Endothelial cell of umbilical vein (primary cell): ENCODE measurements at regions not wholly inside any gene's neighbourhood (a gene's known extent, or its start where the extent isn't known, plus 50 kb on each side); places are given as distances from the start of the nearest gene placed in this dataset.

ENCODE experiments used
- BruUV-seq: library from RNA; stranded (reverse); fragments of 400-500 nt; replicated peaks from 2 replicates; lab custom pipeline; 2021; lab: Mats Ljungman, UMichigan
- CTCF ChIA-PET: fragments of 300-600, 350-600 bp; sonication (Branson Sonifier 250); formaldehyde crosslinking; loops from one replicate; lab custom pipeline; 2021; ENCODE audit warnings: antibody characterized with exemption, inconsistent platforms; lab: Charles Lee
- POLR2A ChIA-PET: fragments of 300-600, 350-600 bp; sonication (Branson Sonifier 250); formaldehyde crosslinking; loops from one replicate; lab custom pipeline; 2021; ENCODE audit warnings: antibody characterized with exemption, inconsistent platforms; lab: Charles Lee
- DNase-seq: peaks from one replicate; pipeline ENCODE4 v3.0.0-alpha.2; 2011; ENCODE audit warnings: low read depth, low spot score
- FAIRE-seq: peaks from 2 replicates; lab custom pipeline; 2011; peaks lifted over from hg19 to GRCh38; lab: Jason Lieb, UNC
- H2AFZ ChIP-seq: 2 replicates; pipeline ENCODE4 v1.6.0; 2012; ENCODE audit warnings: low read depth, low read length, control low read depth, inconsistent platforms
- H3K27ac ChIP-seq: 2 replicates; pipeline ENCODE4 v1.5.1; 2011; ENCODE audit warnings: low read depth, mild to moderate bottlenecking, control low read depth, low read length, moderate library complexity; ENCODE audit not compliant: insufficient read depth
- H3K27me3 ChIP-seq, 2 experiments: 2 replicates each; pipeline versions ENCODE4 v1.6.0 to v1.6.1; 2011; ENCODE audit warnings: low read length in 2 of 2, mixed read lengths in 1 of 2; ENCODE audit not compliant: control insufficient read depth in 2 of 2, insufficient read depth in 2 of 2
- H3K36me3 ChIP-seq, 2 experiments: 2 replicates in 1 of 2; 3 replicates in 1 of 2; pipeline ENCODE4 v1.5.1; 2011; ENCODE audit warnings: low read length in 2 of 2, mild to moderate bottlenecking in 1 of 2, moderate library complexity in 1 of 2; ENCODE audit not compliant: control insufficient read depth in 2 of 2, insufficient read depth in 2 of 2; ENCODE audit errors: extremely low read depth in 1 of 2
- H3K4me1 ChIP-seq: 3 replicates; pipeline ENCODE4 v1.5.1; 2011; ENCODE audit warnings: mild to moderate bottlenecking, low read length; ENCODE audit not compliant: control insufficient read depth, insufficient read depth; ENCODE audit errors: extremely low read depth
- H3K4me2 ChIP-seq: 2 replicates; pipeline ENCODE4 v1.6.1; 2011; ENCODE audit warnings: low read length, control low read depth, mixed read lengths; ENCODE audit not compliant: insufficient read depth
- H3K4me3 ChIP-seq, 3 experiments: fragments of 200-600 bp in 1 of 3; sonication (generic), shearing (Covaris generic) in 1 of 3; replicated peaks in 1 of 3; 2 replicates each; pipeline ENCODE4 v1.5.1; 2011 to 2016; ENCODE audit warnings: control low read depth in 3 of 3, low read length in 3 of 3, mild to moderate bottlenecking in 2 of 3, inconsistent platforms in 1 of 3, low read depth in 1 of 3, moderate library complexity in 1 of 3; ENCODE audit not compliant: insufficient read depth in 1 of 3
- H3K79me2 ChIP-seq: 2 replicates; pipeline ENCODE4 v1.6.0; 2012; ENCODE audit warnings: low read length, inconsistent platforms; ENCODE audit not compliant: control insufficient read depth, insufficient read depth
- H3K9ac ChIP-seq: replicated peaks from 2 replicates; pipeline ENCODE3; 2011; ENCODE audit warnings: low read length, control low read depth; ENCODE audit not compliant: insufficient read depth; ENCODE audit errors: extremely low read depth
- H3K9me1 ChIP-seq: replicated peaks from 3 replicates; pipeline ENCODE4 v1.6.0; 2011; ENCODE audit warnings: mild to moderate bottlenecking, low read length; ENCODE audit not compliant: control insufficient read depth, insufficient read depth; ENCODE audit errors: extremely low read depth
- H3K9me3 ChIP-seq: replicated peaks from 2 replicates; pipeline ENCODE4 v1.5.1; 2012; ENCODE audit warnings: low read length, inconsistent platforms; ENCODE audit not compliant: control insufficient read depth, insufficient read depth
- H4K20me1 ChIP-seq: replicated peaks from 2 replicates; pipeline ENCODE3; 2011; ENCODE audit warnings: mild to moderate bottlenecking, low read length; ENCODE audit not compliant: control insufficient read depth, insufficient read depth; ENCODE audit errors: extremely low read depth
- CTCF ChIP-seq, 2 donors: IDR thresholded peaks; 1 replicate in 1 of 2; 2 replicates in 1 of 2; pipeline ENCODE4 v1.5.1; 2011; ENCODE audit warnings: low read length in 2 of 2, mild to moderate bottlenecking in 2 of 2, moderate library complexity in 2 of 2, control low read depth in 1 of 2, inconsistent platforms in 1 of 2, low read depth in 1 of 2; ENCODE audit not compliant: insufficient read depth in 1 of 2; ENCODE audit errors: extremely low read depth in 1 of 2
- EZH2 ChIP-seq: IDR thresholded peaks from 2 replicates; pipeline ENCODE4 v1.6.1; 2012; ENCODE audit warnings: borderline replicate concordance, low read depth, mild to moderate bottlenecking, moderate library complexity, low read length, inconsistent platforms; ENCODE audit not compliant: severe bottlenecking
- FOS ChIP-seq: IDR thresholded peaks from 2 replicates; pipeline ENCODE4 v1.6.1; 2011; ENCODE audit warnings: mild to moderate bottlenecking, low read length, moderate library complexity, borderline replicate concordance; ENCODE audit not compliant: insufficient read depth
- GATA2 ChIP-seq: IDR thresholded peaks from 2 replicates; pipeline ENCODE4 v1.7.0; 2011; ENCODE audit warnings: low read depth, mild to moderate bottlenecking, moderate library complexity, mixed read lengths, low read length; ENCODE audit not compliant: insufficient read length, insufficient read depth
- JUN ChIP-seq: IDR thresholded peaks from 2 replicates; pipeline ENCODE4 v1.6.1; 2011; ENCODE audit warnings: borderline replicate concordance, low read depth; ENCODE audit not compliant: insufficient read length, insufficient read depth
- MAX ChIP-seq: IDR thresholded peaks from 2 replicates; pipeline ENCODE4 v1.6.1; 2011; ENCODE audit not compliant: insufficient read depth, insufficient read length
- MYC ChIP-seq: IDR thresholded peaks from one replicate; pipeline ENCODE4 v1.6.1; 2011; ENCODE audit warnings: mild to moderate bottlenecking, low read depth, low read length
- POLR2A ChIP-seq: IDR thresholded peaks from 2 replicates; pipeline ENCODE4 v1.6.1; 2012; ENCODE audit warnings: low read depth, mild to moderate bottlenecking, control low read depth, low read length
- POLR2AphosphoS5 ChIP-seq: IDR thresholded peaks from 2 replicates; pipeline ENCODE4 v1.6.1; 2012; ENCODE audit warnings: low read depth, mild to moderate bottlenecking, control low read depth, low read length, moderate library complexity; ENCODE audit not compliant: insufficient read depth
- dilution Hi-C: fragments of 300-500 bp; cut with MboI; formaldehyde crosslinking; loops from one replicate; pipeline ENCODE4 v1.15.0; 2019; ENCODE audit warnings: low sequenced_read_pairs; ENCODE audit not compliant: extremely low pct_ligation_motif_present
- intact Hi-C: fragments of 100-400 bp; cut with micrococcal nuclease; formaldehyde crosslinking; loops from one replicate; pipeline ENCODE4 v1.10.0; 2022

GRCh38 chr4:42781315-42781714 lies 111.2 kb upstream of the GRXCR1 start:
- no peaks in the 10 kb centered on the region for H3K4me1 ChIP-seq
- no peaks in the 10 kb centered on the region for H4K20me1 ChIP-seq
- H3K4me3 ChIP-seq, result no peak overlapping the region
- no peaks in the 10 kb centered on the region for H3K9me1 ChIP-seq
- dilution Hi-C loops, result no loop called here
- H3K27ac ChIP-seq, result no peak overlapping the region
- no peaks in the 10 kb centered on the region for H3K79me2 ChIP-seq
- intact Hi-C loops, result no loop called here
- no peak overlapping the region for H3K9ac ChIP-seq
- FAIRE-seq (no peak), DNase-seq (no peak)
- ChIA-PET POLR2A (no interaction called here), CTCF (no interaction called here)
- TF ChIP-seq POLR2AphosphoS5, result no peak
- no peak for TF ChIP-seq MYC
- TF ChIP-seq EZH2, result no peak
- TF ChIP-seq POLR2A, result no peak
- no peak for TF ChIP-seq MAX
- no peak for TF ChIP-seq GATA2
- TF ChIP-seq JUN, result no peak
- TF ChIP-seq FOS, result no peak
- TF ChIP-seq CTCF (IDR thresholded peaks at IDR 0.05; ENCODE audit: extremely low read depth in 1 of 2, insufficient read depth in 1 of 2, low read depth in 1 of 2, low read length in 2 of 2), result no peak
- H3K9me3 ChIP-seq, result no peaks in the 10 kb centered on the region
- no peaks in the 10 kb centered on the region for H3K27me3 ChIP-seq
- H2AFZ ChIP-seq, result no peak overlapping the region
- no TSS peak for BruUV-seq
- no peaks in the 10 kb centered on the region for H3K36me3 ChIP-seq
- no peak overlapping the region for H3K4me2 ChIP-seq
